OCI-LY7 (cell line): ENCODE measurements at regions not wholly inside any gene's neighbourhood (a gene's known extent, or its start where the extent isn't known, plus 50 kb on each side); places are given as distances from the start of the nearest gene placed in this dataset.
A peak's percentile ranks its signal among the peaks of the same experiment; 100 is the strongest.

Experiments
- BruUV-seq: library from RNA; stranded (reverse); fragments of 400-500 nt; replicated peaks from 2 replicates; lab custom pipeline; 2021; lab: Mats Ljungman, UMichigan
- CTCF ChIA-PET: fragments of 300-600 bp; sonication (Branson Sonifier 250); formaldehyde crosslinking; loops from one replicate; lab custom pipeline; 2022; ENCODE audit warnings: antibody characterized with exemption; ENCODE audit not compliant: unreplicated experiment; lab: Charles Lee
- POLR2A ChIA-PET: fragments of 300-600 bp; sonication (Branson Sonifier 250); formaldehyde crosslinking; loops from one replicate; lab custom pipeline; 2022; ENCODE audit warnings: antibody characterized with exemption; lab: Charles Lee
- DNase-seq: peaks from one replicate; pipeline ENCODE4 v3.0.0-alpha.2; 2015; ENCODE audit warnings: low spot score
- H2AFZ ChIP-seq: fragments of 200-600 bp; sonication (generic), shearing (Covaris generic); 2 replicates; pipeline ENCODE4 v1.6.1; 2014; ENCODE audit warnings: mild to moderate bottlenecking, antibody characterized with exemption, low read length, moderate library complexity
- H3K27ac ChIP-seq: fragments of 200-600 bp; sonication (generic); 2 replicates; pipeline ENCODE4 v1.5.1; 2014; ENCODE audit warnings: mixed run types, low read depth, mild to moderate bottlenecking, moderate library complexity, low read length, inconsistent platforms; ENCODE audit not compliant: poor library complexity, severe bottlenecking
- H3K36me3 ChIP-seq: fragments of 200-600 bp; sonication (generic); 2 replicates; pipeline ENCODE4 v1.6.1; 2014; ENCODE audit warnings: mild to moderate bottlenecking, antibody characterized with exemption, low read length, moderate library complexity, mixed read lengths; ENCODE audit not compliant: insufficient read depth
- H3K4me1 ChIP-seq: fragments of 200-600 bp; sonication (generic); 2 replicates; pipeline ENCODE4 v1.5.1; 2014; ENCODE audit warnings: mild to moderate bottlenecking, low read length; ENCODE audit not compliant: insufficient read depth, poor library complexity, severe bottlenecking
- H3K4me2 ChIP-seq: fragments of 200-600 bp; sonication (generic); 2 replicates; pipeline ENCODE4 v1.6.1; 2014; ENCODE audit warnings: mild to moderate bottlenecking, low read length
- H3K4me3 ChIP-seq: fragments of 200-600 bp; sonication (generic); 2 replicates; pipeline ENCODE4 v1.5.1; 2014; ENCODE audit warnings: mild to moderate bottlenecking, low read depth, low read length; ENCODE audit not compliant: poor library complexity, severe bottlenecking
- H3K79me2 ChIP-seq: fragments of 200-600 bp; sonication (generic); 2 replicates; pipeline ENCODE4 v1.6.1; 2016; ENCODE audit warnings: low read depth, mild to moderate bottlenecking, low read length, moderate library complexity, mixed read lengths; ENCODE audit not compliant: insufficient read depth
- H3K9me2 ChIP-seq: fragments of 200-600 bp; sonication (generic); 2 replicates; pipeline ENCODE4 v1.6.1; 2016; ENCODE audit warnings: mild to moderate bottlenecking, low read length, mixed read lengths; ENCODE audit not compliant: insufficient read depth
- H3K9me3 ChIP-seq: fragments of 200-600 bp; sonication (generic); 2 replicates; pipeline ENCODE4 v1.6.1; 2014; ENCODE audit warnings: mild to moderate bottlenecking, mixed run types, low read length, mixed read lengths
- H4K20me1 ChIP-seq: fragments of 200-600 bp; sonication (generic); 2 replicates; pipeline ENCODE4 v1.6.1; 2014; ENCODE audit warnings: mild to moderate bottlenecking, antibody characterized with exemption, low read length, moderate library complexity, mixed read lengths; ENCODE audit not compliant: insufficient read depth
- EZH2phosphoT487 ChIP-seq: fragments of 200-600 bp; sonication (generic); IDR thresholded peaks from 2 replicates; pipeline ENCODE4 v1.6.1; 2018; ENCODE audit warnings: low read depth, borderline replicate concordance, mild to moderate bottlenecking, mixed run types, antibody characterized with exemption, low read length, moderate library complexity, mixed read lengths
- intact Hi-C: fragments of 100-400 bp; cut with micrococcal nuclease; formaldehyde crosslinking; loops from one replicate; pipeline ENCODE4 v1.10.0; 2022; ENCODE audit not compliant: unreplicated experiment
- TF ChIP-seq, protein P1 (sequence below): fragments of 200-600 bp; sonication (generic); conservative IDR thresholded peaks from 2 replicates; pipeline ENCODE4 v1.5.1; 2014; ENCODE audit warnings: mild to moderate bottlenecking, antibody characterized with exemption, low read length, moderate library complexity, mixed read lengths

- Histone ChIP-seq H2AFZ (no peak overlapping the region), H3K4me1 (peaks cover 26% of the 10 kb centered on the region), H3K4me2 (no peak overlapping the region), H3K9me2 (no peaks in the 10 kb centered on the region), H3K4me3 (no peak overlapping the region), H3K9me3 (no peaks in the 10 kb centered on the region), H3K36me3 (no peaks in the 10 kb centered on the region), H4K20me1 (no peaks in the 10 kb centered on the region), H3K79me2 (no peaks in the 10 kb centered on the region), H3K27ac (no peak overlapping the region)
- intact Hi-C loops, result no loop called here
- TF ChIP-seq EZH2phosphoT487, result no peak
- BruUV-seq, result no TSS peak
- POLR2A ChIA-PET, result no interaction called here
- DNase-seq, result no peak
- CTCF ChIA-PET, result no interaction called here
These were observed 190.8 kb upstream of the C14orf180 start for GRCh38 chr14:104388541-104389325.

DNA sequence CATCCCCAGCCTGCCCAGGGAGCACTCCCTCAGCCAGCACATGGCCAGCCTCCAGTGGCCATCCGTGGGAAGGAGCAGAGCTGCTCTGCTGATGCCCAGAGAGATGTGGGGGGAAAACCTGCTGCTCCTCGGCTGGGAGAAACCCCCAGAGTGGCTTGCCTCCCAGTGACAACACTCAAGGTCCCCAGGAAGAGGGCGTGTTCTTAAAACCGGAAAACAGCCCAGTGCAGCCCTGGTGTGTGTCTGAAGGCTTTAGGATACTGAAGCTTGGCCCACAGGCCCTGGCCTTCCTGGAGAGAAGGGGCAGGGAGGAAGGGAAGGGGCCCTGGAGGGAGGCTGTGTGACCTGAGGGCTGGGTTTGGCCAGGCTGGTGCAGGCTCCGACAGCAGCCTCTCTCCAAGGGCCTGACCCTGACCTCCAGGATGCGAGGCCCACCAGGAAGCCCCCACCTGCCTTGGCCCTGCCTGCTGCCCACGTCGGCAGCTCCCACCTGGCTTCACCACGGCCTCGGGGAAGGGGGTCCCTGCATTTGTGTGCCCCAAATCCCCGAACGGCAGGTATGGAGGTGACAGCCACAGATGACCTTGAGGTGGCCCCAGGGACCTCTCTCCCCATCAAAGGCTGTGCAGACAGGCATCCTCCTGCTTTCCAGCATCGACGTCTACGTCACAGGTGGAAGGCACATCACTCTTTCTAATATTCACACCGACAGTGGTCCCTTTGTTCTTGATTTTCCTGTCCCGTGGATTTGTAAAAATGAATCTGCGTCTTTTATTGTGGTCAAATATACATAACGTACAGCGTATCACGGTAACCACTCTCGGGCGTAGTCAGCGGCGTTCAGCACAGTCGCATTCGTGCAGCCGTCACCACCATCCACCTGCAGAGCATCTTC, 190.0 kb upstream of the C14orf180 start:
- no peak overlapping the region for H2AFZ ChIP-seq
- H3K4me1 ChIP-seq, result peaks cover 34% of the 10 kb centered on the region
- no peaks in the 10 kb centered on the region for H3K79me2 ChIP-seq
- H3K9me2 ChIP-seq, result no peaks in the 10 kb centered on the region
- no peak overlapping the region for H3K27ac ChIP-seq
- H3K36me3 ChIP-seq, result no peaks in the 10 kb centered on the region
- ChIA-PET POLR2A (no interaction called here), CTCF (no interaction called here)
- H3K4me2 ChIP-seq, result no peak overlapping the region
- TF ChIP-seq, protein P1, sequence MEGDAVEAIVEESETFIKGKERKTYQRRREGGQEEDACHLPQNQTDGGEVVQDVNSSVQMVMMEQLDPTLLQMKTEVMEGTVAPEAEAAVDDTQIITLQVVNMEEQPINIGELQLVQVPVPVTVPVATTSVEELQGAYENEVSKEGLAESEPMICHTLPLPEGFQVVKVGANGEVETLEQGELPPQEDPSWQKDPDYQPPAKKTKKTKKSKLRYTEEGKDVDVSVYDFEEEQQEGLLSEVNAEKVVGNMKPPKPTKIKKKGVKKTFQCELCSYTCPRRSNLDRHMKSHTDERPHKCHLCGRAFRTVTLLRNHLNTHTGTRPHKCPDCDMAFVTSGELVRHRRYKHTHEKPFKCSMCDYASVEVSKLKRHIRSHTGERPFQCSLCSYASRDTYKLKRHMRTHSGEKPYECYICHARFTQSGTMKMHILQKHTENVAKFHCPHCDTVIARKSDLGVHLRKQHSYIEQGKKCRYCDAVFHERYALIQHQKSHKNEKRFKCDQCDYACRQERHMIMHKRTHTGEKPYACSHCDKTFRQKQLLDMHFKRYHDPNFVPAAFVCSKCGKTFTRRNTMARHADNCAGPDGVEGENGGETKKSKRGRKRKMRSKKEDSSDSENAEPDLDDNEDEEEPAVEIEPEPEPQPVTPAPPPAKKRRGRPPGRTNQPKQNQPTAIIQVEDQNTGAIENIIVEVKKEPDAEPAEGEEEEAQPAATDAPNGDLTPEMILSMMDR, result no peak
- no peak for TF ChIP-seq EZH2phosphoT487
- DNase-seq, result peak; percentile 20
- H3K4me3 ChIP-seq, result no peak overlapping the region
- BruUV-seq, result no TSS peak
- H3K9me3 ChIP-seq, result no peaks in the 10 kb centered on the region
- intact Hi-C loops, result no loop called here
- H4K20me1 ChIP-seq, result no peaks in the 10 kb centered on the region

DNA sequence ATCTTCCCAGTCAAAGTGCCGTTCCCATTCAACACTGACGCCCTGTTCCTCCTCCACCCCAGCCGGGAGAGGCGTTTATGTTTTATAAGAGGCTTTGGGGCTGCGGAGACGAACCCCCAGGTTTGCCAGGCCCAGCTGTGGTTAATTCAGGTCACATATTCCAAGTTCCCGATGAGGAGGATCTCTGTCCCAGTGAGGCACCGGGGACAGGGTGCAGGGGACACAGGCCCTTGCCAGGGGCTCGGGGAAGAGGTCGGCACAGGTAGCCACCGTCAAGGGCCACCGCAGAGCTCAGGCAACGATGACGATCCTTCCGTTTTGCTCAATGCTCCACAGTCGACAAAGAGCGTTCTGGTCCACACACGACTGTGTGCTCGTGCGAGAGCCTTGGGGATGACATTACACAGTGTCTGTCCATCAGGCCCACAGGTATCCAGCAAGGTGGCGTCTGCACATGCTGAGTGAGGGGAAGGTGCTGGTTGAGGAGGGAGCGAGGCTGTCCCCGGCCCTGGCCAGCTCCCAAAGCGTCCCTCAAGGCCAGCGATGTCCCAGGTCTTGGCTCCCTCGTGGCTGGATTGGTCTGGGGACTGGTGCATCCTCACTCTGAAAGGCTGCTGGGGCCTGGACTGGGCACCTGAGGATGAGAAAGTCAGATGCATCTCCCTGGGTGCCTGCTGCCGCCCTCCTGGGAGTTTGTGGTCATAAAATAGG, 189.2 kb upstream of the C14orf180 start:
- no TSS peak for BruUV-seq
- no peak for DNase-seq
- H3K4me2 ChIP-seq, result no peak overlapping the region
- H3K4me3 ChIP-seq, result no peak overlapping the region
- POLR2A ChIA-PET, result interaction anchor here (0.7 kb wide), 1 partner anchor 546 kb away, joined by 4 read pairs; no protein-coding TSS in a partner anchor
- H4K20me1 ChIP-seq, result no peaks in the 10 kb centered on the region
- CTCF ChIA-PET, result interaction anchor here (0.5 kb wide), 1 partner anchor 979 kb away, joined by 3 read pairs; no protein-coding TSS in a partner anchor
- H3K27ac ChIP-seq, result no peak overlapping the region
- H3K9me2 ChIP-seq, result no peaks in the 10 kb centered on the region
- intact Hi-C loops, result no loop called here
- H3K79me2 ChIP-seq, result no peaks in the 10 kb centered on the region
- no peak overlapping the region for H2AFZ ChIP-seq
- peaks cover 42% of the 10 kb centered on the region for H3K4me1 ChIP-seq
- no peaks in the 10 kb centered on the region for H3K36me3 ChIP-seq
- TF ChIP-seq, protein P1, result no peak
- no peak for TF ChIP-seq EZH2phosphoT487
- no peaks in the 10 kb centered on the region for H3K9me3 ChIP-seq
